SK-N-SH treated with all-trans-retinoic acid at 6 μM for 48 hours (cell line): ENCODE measurements at regions not wholly inside any gene's neighbourhood (a gene's known extent, or its start where the extent isn't known, plus 50 kb on each side); places are given as distances from the start of the nearest gene placed in this dataset.

ENCODE experiments used
- ATAC-seq: fragments of 200-7000 bp; cut with Tn5 transposase; 3 replicates; pipeline ENCODE4 v1.9.1; 2020; ENCODE audit warnings: mild to moderate bottlenecking, moderate library complexity
- ARNTL ChIP-seq: fragments of 450-650 bp; formaldehyde crosslinking; IDR thresholded peaks from 2 replicates; pipeline ENCODE4 v1.5.0; 2020; ENCODE audit warnings: low read depth, mild to moderate bottlenecking, moderate library complexity, borderline replicate concordance
- BACH2 ChIP-seq: fragments of 250-450 bp; sonication (Bioruptor Pico); IDR thresholded peaks from 2 replicates; pipeline ENCODE4 v1.9.0; 2021; ENCODE audit warnings: mild to moderate bottlenecking, borderline replicate concordance
- CREB5 ChIP-seq: fragments of 250-450 bp; sonication (Bioruptor Pico); IDR thresholded peaks from 2 replicates; pipeline ENCODE4 v1.5.1; 2020; ENCODE audit warnings: low read depth, mild to moderate bottlenecking, moderate library complexity
- CSDC2 ChIP-seq: fragments of 250-450 bp; sonication (Bioruptor Pico); IDR thresholded peaks from 2 replicates; pipeline ENCODE4 v1.5.0; 2020; ENCODE audit warnings: mild to moderate bottlenecking, moderate library complexity
- CSRNP3 ChIP-seq: fragments of 250-450 bp; sonication (Bioruptor Pico); IDR thresholded peaks from 2 replicates; pipeline ENCODE4 v1.5.1; 2021; ENCODE audit warnings: mild to moderate bottlenecking, moderate library complexity
- ESRRG ChIP-seq: fragments of 250-450 bp; sonication (Bioruptor Pico); IDR thresholded peaks from 2 replicates; pipeline ENCODE4 v1.6.1; 2021; ENCODE audit warnings: mild to moderate bottlenecking
- GLIS3 ChIP-seq: fragments of 250-450 bp; sonication (Bioruptor Pico); IDR thresholded peaks from 2 replicates; pipeline ENCODE4 v1.5.0; 2020; ENCODE audit warnings: mild to moderate bottlenecking, moderate library complexity
- ISL1 ChIP-seq: fragments of 250-450 bp; sonication (Bioruptor Pico); IDR thresholded peaks from 2 replicates; pipeline ENCODE4 v2.1.2; 2022; ENCODE audit warnings: mild to moderate bottlenecking, moderate library complexity
- PATZ1 ChIP-seq: fragments of 250-450 bp; sonication (Bioruptor Pico); IDR thresholded peaks from 2 replicates; pipeline ENCODE4 v1.8.0; 2020; ENCODE audit warnings: mild to moderate bottlenecking, moderate library complexity, borderline replicate concordance
- PPARA ChIP-seq: fragments of 250-450 bp; sonication (Bioruptor Pico); IDR thresholded peaks from 2 replicates; pipeline ENCODE4 v1.5.0; 2020; ENCODE audit warnings: mild to moderate bottlenecking, borderline replicate concordance
- SNAI2 ChIP-seq: fragments of 250-450 bp; sonication (Bioruptor Pico); IDR thresholded peaks from 2 replicates; pipeline ENCODE4 v1.5.0; 2020; ENCODE audit warnings: mild to moderate bottlenecking, moderate library complexity
- TCF4 ChIP-seq: fragments of 250-450 bp; sonication (Bioruptor Pico); IDR thresholded peaks from 2 replicates; pipeline ENCODE4 v1.8.0; 2021; ENCODE audit warnings: mild to moderate bottlenecking, moderate library complexity, borderline replicate concordance
- TOX ChIP-seq: fragments of 250-450 bp; sonication (Bioruptor Pico); IDR thresholded peaks from 2 replicates; pipeline ENCODE4 v1.8.0; 2021; ENCODE audit warnings: mild to moderate bottlenecking, moderate library complexity, borderline replicate concordance
- TSHZ2 ChIP-seq: fragments of 250-450 bp; sonication (Bioruptor Pico); IDR thresholded peaks from 2 replicates; pipeline ENCODE4 v1.5.0; 2020; ENCODE audit warnings: mild to moderate bottlenecking, moderate library complexity
- ZC3H10 ChIP-seq: fragments of 250-450 bp; sonication (Bioruptor Pico); IDR thresholded peaks from 2 replicates; pipeline ENCODE4 v1.5.1; 2021; ENCODE audit warnings: mild to moderate bottlenecking, moderate library complexity
- ZFP3 ChIP-seq: fragments of 250-450 bp; sonication (Bioruptor Pico); IDR thresholded peaks from 2 replicates; pipeline ENCODE4 v1.5.0; 2020; ENCODE audit warnings: mild to moderate bottlenecking, moderate library complexity
- ZNF565 ChIP-seq: fragments of 450-650 bp; formaldehyde crosslinking; conservative IDR thresholded peaks from 2 replicates; pipeline ENCODE4 v1.5.0; 2020; ENCODE audit warnings: low read depth, mild to moderate bottlenecking, moderate library complexity
- ZNF70 ChIP-seq: fragments of 450-650 bp; formaldehyde crosslinking; IDR thresholded peaks from 2 replicates; pipeline ENCODE4 v1.5.0; 2020; ENCODE audit warnings: mild to moderate bottlenecking, moderate library complexity

GRCh38 chr9:99363509-99363908, 141.4 kb downstream of the SEC61B start (continued):
- TF ChIP-seq PPARA (CRISPR knock-in tag): no peak

- ATAC-seq: peak; percentile 87
- TF ChIP-seq ZNF70 (CRISPR knock-in tag) (no peak), TSHZ2 (CRISPR knock-in tag) (no peak), TCF4 (no peak), BACH2 (CRISPR knock-in tag) (no peak), GLIS3 (CRISPR knock-in tag) (no peak), ESRRG (CRISPR knock-in tag) (no peak), SNAI2 (CRISPR knock-in tag) (no peak), CREB5 (CRISPR knock-in tag) (no peak), ZNF565 (CRISPR knock-in tag) (no peak), ISL1 (no peak), PATZ1 (CRISPR knock-in tag) (no peak)
- TF ChIP-seq, all 23 proteins: peak for 0
Measured at GRCh38 chr9:99365233-99365980, 143.3 kb downstream of the SEC61B start.

- TF ChIP-seq TCF4: no peak
- no peak for TF ChIP-seq GLIS3 (CRISPR knock-in tag)
- no peak for TF ChIP-seq ZFP3 (CRISPR knock-in tag)
- no peak for TF ChIP-seq CSDC2 (CRISPR knock-in tag)
- no peak for TF ChIP-seq CSRNP3 (CRISPR knock-in tag)
- TF ChIP-seq TSHZ2 (CRISPR knock-in tag): no peak
- TF ChIP-seq PPARA (CRISPR knock-in tag): no peak
- TF ChIP-seq ZNF70 (CRISPR knock-in tag): no peak
- TF ChIP-seq CREB5 (CRISPR knock-in tag): no peak
- TF ChIP-seq ARNTL: no peak
- no peak for TF ChIP-seq ZC3H10 (CRISPR knock-in tag)
- TF ChIP-seq TOX (CRISPR knock-in tag): no peak
- no peak for ATAC-seq
Measured at GRCh38 chr9:99366183-99366582, 144.1 kb downstream of the SEC61B start.
